HEK293 (cell line): ENCODE measurements at regions not wholly inside any gene's neighbourhood (a gene's known extent, or its start where the extent isn't known, plus 50 kb on each side); places are given as distances from the start of the nearest gene placed in this dataset.

Experiments used
- BCL11A ChIP-seq: fragments of 450-650 bp; formaldehyde crosslinking; IDR thresholded peaks from 2 replicates; pipeline ENCODE4 v1.5.1; 2016; ENCODE audit warnings: low read depth, missing biosample characterization, missing genetic modification characterization
- FEZF1 ChIP-seq: fragments of 450-650 bp; formaldehyde crosslinking; IDR thresholded peaks from 2 replicates; pipeline ENCODE4 v1.5.1; 2016; ENCODE audit warnings: missing biosample characterization, missing genetic modification characterization
- TCF7L2 ChIP-seq: IDR thresholded peaks from 2 replicates; pipeline ENCODE4 v1.6.1; 2011; ENCODE audit warnings: low read depth, mild to moderate bottlenecking, inconsistent platforms, low read length, moderate library complexity, borderline replicate concordance
- ZBTB7A ChIP-seq: fragments of 450-650 bp; formaldehyde crosslinking; IDR thresholded peaks from 2 replicates; pipeline ENCODE4 v1.5.1; 2016; ENCODE audit warnings: low read depth, missing biosample characterization, missing genetic modification characterization
- ZNF214 ChIP-seq: fragments of 450-650 bp; formaldehyde crosslinking; IDR thresholded peaks from 2 replicates; pipeline ENCODE4 v1.5.1; 2017; ENCODE audit warnings: missing biosample characterization, mild to moderate bottlenecking, missing genetic modification characterization, borderline replicate concordance
- ZNF274 ChIP-seq, 2 experiments: fragments of 200-500 bp in 1 of 2; fragments of 450-650 bp in 1 of 2; sonication (Bioruptor generic) in 1 of 2; formaldehyde crosslinking in 1 of 2; IDR thresholded peaks; 2 replicates each; pipeline versions ENCODE4 v1.5.1 to v1.6.1; 2014 to 2016; ENCODE audit warnings: borderline replicate concordance in 1 of 2, inconsistent platforms in 1 of 2, low read length in 1 of 2, missing biosample characterization in 1 of 2, missing genetic modification characterization in 1 of 2
- ZNF558 ChIP-seq: fragments of 450-650 bp; formaldehyde crosslinking; IDR thresholded peaks from 2 replicates; pipeline ENCODE4 v1.5.1; 2016; ENCODE audit warnings: missing biosample characterization, missing genetic modification characterization
- ZNF830 ChIP-seq: fragments of 450-650 bp; IDR thresholded peaks from 2 replicates; pipeline ENCODE4 v1.5.0; 2018; ENCODE audit warnings: missing biosample characterization, missing genetic modification characterization, low read depth, mild to moderate bottlenecking, moderate library complexity
- TF ChIP-seq, protein P1 (sequence below): fragments of 450-650 bp; formaldehyde crosslinking; IDR thresholded peaks from 2 replicates; pipeline ENCODE4 v1.5.1; 2016; ENCODE audit warnings: missing biosample characterization, missing genetic modification characterization
- TF ChIP-seq, protein P2 (sequence below): fragments of 450-650 bp; formaldehyde crosslinking; IDR thresholded peaks from 2 replicates; pipeline ENCODE4 v1.5.1; 2017; ENCODE audit warnings: missing biosample characterization, missing genetic modification characterization
- TF ChIP-seq, protein P3 (sequence below): fragments of 450-650 bp; formaldehyde crosslinking; IDR thresholded peaks from 2 replicates; pipeline ENCODE4 v1.5.1; 2016; ENCODE audit warnings: missing biosample characterization, missing genetic modification characterization

DNA sequence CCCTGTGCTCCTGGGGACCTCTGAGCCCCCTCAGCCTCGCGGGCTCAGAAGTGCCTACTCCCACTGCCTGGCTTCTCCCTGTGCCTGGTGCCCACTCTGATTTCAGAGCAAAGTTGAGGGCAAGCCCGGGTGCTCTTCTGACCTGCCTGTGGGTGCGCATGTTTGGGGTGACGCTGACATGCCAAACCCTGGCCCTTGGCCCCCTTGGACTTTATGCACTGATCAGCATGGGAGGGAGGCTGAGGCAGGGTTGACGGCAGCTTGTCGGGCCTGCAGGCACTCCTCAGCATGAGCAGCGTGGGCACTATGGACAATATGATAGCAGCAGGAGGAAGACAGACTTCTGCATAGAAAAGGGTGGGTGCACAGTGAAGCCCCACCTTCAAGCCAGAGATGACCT, 279.3 kb upstream of the KLF12 start:
- TF ChIP-seq, protein P1, sequence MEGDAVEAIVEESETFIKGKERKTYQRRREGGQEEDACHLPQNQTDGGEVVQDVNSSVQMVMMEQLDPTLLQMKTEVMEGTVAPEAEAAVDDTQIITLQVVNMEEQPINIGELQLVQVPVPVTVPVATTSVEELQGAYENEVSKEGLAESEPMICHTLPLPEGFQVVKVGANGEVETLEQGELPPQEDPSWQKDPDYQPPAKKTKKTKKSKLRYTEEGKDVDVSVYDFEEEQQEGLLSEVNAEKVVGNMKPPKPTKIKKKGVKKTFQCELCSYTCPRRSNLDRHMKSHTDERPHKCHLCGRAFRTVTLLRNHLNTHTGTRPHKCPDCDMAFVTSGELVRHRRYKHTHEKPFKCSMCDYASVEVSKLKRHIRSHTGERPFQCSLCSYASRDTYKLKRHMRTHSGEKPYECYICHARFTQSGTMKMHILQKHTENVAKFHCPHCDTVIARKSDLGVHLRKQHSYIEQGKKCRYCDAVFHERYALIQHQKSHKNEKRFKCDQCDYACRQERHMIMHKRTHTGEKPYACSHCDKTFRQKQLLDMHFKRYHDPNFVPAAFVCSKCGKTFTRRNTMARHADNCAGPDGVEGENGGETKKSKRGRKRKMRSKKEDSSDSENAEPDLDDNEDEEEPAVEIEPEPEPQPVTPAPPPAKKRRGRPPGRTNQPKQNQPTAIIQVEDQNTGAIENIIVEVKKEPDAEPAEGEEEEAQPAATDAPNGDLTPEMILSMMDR (tag by site-specific recombination), result no peak
- no peak for TF ChIP-seq BCL11A
- TF ChIP-seq ZBTB7A (tag by site-specific recombination), result no peak
- no peak for TF ChIP-seq ZNF558 (tag by site-specific recombination)
- TF ChIP-seq ZNF214 (tag by site-specific recombination), result no peak
- TF ChIP-seq, protein P2, sequence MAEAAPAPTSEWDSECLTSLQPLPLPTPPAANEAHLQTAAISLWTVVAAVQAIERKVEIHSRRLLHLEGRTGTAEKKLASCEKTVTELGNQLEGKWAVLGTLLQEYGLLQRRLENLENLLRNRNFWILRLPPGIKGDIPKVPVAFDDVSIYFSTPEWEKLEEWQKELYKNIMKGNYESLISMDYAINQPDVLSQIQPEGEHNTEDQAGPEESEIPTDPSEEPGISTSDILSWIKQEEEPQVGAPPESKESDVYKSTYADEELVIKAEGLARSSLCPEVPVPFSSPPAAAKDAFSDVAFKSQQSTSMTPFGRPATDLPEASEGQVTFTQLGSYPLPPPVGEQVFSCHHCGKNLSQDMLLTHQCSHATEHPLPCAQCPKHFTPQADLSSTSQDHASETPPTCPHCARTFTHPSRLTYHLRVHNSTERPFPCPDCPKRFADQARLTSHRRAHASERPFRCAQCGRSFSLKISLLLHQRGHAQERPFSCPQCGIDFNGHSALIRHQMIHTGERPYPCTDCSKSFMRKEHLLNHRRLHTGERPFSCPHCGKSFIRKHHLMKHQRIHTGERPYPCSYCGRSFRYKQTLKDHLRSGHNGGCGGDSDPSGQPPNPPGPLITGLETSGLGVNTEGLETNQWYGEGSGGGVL (tag by site-specific recombination), result no peak
- no peak for TF ChIP-seq FEZF1 (tag by site-specific recombination)
- TF ChIP-seq, protein P3, sequence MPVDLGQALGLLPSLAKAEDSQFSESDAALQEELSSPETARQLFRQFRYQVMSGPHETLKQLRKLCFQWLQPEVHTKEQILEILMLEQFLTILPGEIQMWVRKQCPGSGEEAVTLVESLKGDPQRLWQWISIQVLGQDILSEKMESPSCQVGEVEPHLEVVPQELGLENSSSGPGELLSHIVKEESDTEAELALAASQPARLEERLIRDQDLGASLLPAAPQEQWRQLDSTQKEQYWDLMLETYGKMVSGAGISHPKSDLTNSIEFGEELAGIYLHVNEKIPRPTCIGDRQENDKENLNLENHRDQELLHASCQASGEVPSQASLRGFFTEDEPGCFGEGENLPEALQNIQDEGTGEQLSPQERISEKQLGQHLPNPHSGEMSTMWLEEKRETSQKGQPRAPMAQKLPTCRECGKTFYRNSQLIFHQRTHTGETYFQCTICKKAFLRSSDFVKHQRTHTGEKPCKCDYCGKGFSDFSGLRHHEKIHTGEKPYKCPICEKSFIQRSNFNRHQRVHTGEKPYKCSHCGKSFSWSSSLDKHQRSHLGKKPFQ, result no peak
- no peak for TF ChIP-seq ZNF274 (IDR thresholded peaks at IDR 0.05; ENCODE audit: low read length)
- no peak for TF ChIP-seq ZNF274 (tag by site-specific recombination; IDR thresholded peaks at IDR 0.05; ENCODE audit: borderline replicate concordance)
- no peak for TF ChIP-seq TCF7L2
- no peak for TF ChIP-seq ZNF830 (tag by site-specific recombination)
